ENCODE measurements at regions not wholly inside any gene's neighbourhood (a gene's known extent, or its start where the extent isn't known, plus 50 kb on each side); places are given as distances from the start of the nearest gene placed in this dataset. TPM values are rescaled to one million over a fixed set of nuclear protein-coding genes. Genes with fewer than 3 reads are reported as not detected.

GRCh38 chrX:21319323-21319722 is 54.9 kb upstream of the CNKSR2 start:
- Histone ChIP-seq H3K27ac (no peak overlapping the region), H3K9me3 (no peaks in the 10 kb centered on the region), H3K27me3 (no peaks in the 10 kb centered on the region), H3K4me1 (no peaks in the 10 kb centered on the region), H3K36me3 (no peaks in the 10 kb centered on the region), H3K4me3 (no peak overlapping the region)
- intact Hi-C loops (cut with DNase I; ENCODE audit: low total_unique reads), result no loop called here
- no peak for DNase-seq
- TF ChIP-seq CTCF (IDR thresholded peaks at IDR 0.05) (no peak), POLR2A (IDR thresholded peaks at IDR 0.05) (no peak)

Small RNA genes in the stretch of these regions (small RNA-seq; reads per million reads assigned to genes)
- gene RNU6-133P, result not detected
